NCI-H510A (cell line): ENCODE measurements at regions not wholly inside any gene's neighbourhood (a gene's known extent, or its start where the extent isn't known, plus 50 kb on each side); places are given as distances from the start of the nearest gene placed in this dataset.

Experiments used
- DNase-seq: peaks from one replicate; lab custom pipeline; 2025; lab: John Stamatoyannopoulos, UW

GRCh38 chr2:20150110-20150706 is 74.7 kb downstream of the SDC1 start:
- DNase-seq, result no peak

GRCh38 chr2:20149703-20150030 is 75.3 kb downstream of the SDC1 start:
- no peak for DNase-seq

- DNase-seq, result no peak
These were observed 75.8 kb downstream of the SDC1 start for GRCh38 chr2:20148923-20149702.

GRCh38 chr2:20148426-20148922 is 76.5 kb downstream of the SDC1 start:
- no peak for DNase-seq

GRCh38 chr2:20147351-20147750 is 77.6 kb downstream of the SDC1 start:
- DNase-seq, result no peak

GRCh38 chr2:20146401-20146800 is 78.5 kb downstream of the SDC1 start:
- no peak for DNase-seq

- DNase-seq, result no peak
These were observed 79.3 kb downstream of the SDC1 start for GRCh38 chr2:20145497-20146193.

- DNase-seq, result no peak
These were observed 80.1 kb downstream of the SDC1 start for GRCh38 chr2:20144861-20145260.

GRCh38 chr2:20144196-20144595 is 80.7 kb downstream of the SDC1 start:
- no peak for DNase-seq

- DNase-seq, result no peak
These were observed 81.7 kb downstream of the SDC1 start for GRCh38 chr2:20143263-20143662.

- no peak for DNase-seq
These were observed 83.1 kb downstream of the SDC1 start for GRCh38 chr2:20141806-20142205.

- DNase-seq, result no peak
These were observed 83.7 kb downstream of the SDC1 start for GRCh38 chr2:20141056-20141762.

GRCh38 chr2:20140321-20141055 is 84.4 kb downstream of the SDC1 start:
- DNase-seq, result no peak

GRCh38 chr2:20139407-20140172 is 85.3 kb downstream of the SDC1 start:
- no peak for DNase-seq

GRCh38 chr2:20138696-20139095 is 86.2 kb downstream of the SDC1 start:
- no peak for DNase-seq

- DNase-seq, result no peak
These were observed 86.5 kb upstream of the LAPTM4A start for GRCh38 chr2:20137884-20138283.

- no peak for DNase-seq
These were observed 85.7 kb upstream of the LAPTM4A start for GRCh38 chr2:20137131-20137571.

GRCh38 chr2:20136149-20136548 is 84.7 kb upstream of the LAPTM4A start:
- DNase-seq, result no peak

- DNase-seq, result no peak
These were observed 84.2 kb upstream of the LAPTM4A start for GRCh38 chr2:20135631-20136050.

- DNase-seq, result no peak
These were observed 81.6 kb upstream of the LAPTM4A start for GRCh38 chr2:20132990-20133535.
